Fibroblast of lung (primary cell): ENCODE measurements at regions not wholly inside any gene's neighbourhood (a gene's known extent, or its start where the extent isn't known, plus 50 kb on each side); places are given as distances from the start of the nearest gene placed in this dataset.

Experiments used
- EZH2 ChIP-seq: IDR thresholded peaks from 2 replicates; pipeline ENCODE4 v1.5.1; 2012; ENCODE audit warnings: low read length, control low read depth, mild to moderate bottlenecking; ENCODE audit errors: missing control alignments
- TF ChIP-seq, protein P1 (sequence below), 2 donors: IDR thresholded peaks in 1 of 2; conservative IDR thresholded peaks in 1 of 2; 1 replicate in 1 of 2; 2 replicates in 1 of 2; pipeline ENCODE4 v1.5.1; 2011 to 2012; ENCODE audit warnings: low read length in 2 of 2, control low read depth in 1 of 2, inconsistent platforms in 1 of 2, low read depth in 1 of 2, mild to moderate bottlenecking in 1 of 2

DNA sequence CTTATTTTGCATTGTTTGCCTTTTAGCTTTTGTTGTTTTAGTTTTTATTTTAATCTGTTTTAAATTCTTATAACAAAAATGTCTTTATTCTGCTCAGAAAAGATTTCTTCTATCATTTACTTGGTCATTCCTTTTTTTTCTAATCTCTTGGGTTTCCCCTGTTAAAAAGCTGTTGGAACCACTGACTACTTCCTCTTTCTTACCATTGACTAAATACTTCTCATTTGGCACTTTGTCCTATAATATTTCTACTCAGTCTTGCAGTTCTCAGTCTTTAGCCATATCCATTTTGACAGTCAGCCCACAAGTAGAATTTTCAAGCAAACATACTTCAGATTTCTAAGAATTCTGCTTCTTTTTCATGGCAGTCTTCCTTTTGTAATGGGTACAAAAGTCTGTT is 567.2 kb downstream of the SATB2 start:
- TF ChIP-seq, protein P1, sequence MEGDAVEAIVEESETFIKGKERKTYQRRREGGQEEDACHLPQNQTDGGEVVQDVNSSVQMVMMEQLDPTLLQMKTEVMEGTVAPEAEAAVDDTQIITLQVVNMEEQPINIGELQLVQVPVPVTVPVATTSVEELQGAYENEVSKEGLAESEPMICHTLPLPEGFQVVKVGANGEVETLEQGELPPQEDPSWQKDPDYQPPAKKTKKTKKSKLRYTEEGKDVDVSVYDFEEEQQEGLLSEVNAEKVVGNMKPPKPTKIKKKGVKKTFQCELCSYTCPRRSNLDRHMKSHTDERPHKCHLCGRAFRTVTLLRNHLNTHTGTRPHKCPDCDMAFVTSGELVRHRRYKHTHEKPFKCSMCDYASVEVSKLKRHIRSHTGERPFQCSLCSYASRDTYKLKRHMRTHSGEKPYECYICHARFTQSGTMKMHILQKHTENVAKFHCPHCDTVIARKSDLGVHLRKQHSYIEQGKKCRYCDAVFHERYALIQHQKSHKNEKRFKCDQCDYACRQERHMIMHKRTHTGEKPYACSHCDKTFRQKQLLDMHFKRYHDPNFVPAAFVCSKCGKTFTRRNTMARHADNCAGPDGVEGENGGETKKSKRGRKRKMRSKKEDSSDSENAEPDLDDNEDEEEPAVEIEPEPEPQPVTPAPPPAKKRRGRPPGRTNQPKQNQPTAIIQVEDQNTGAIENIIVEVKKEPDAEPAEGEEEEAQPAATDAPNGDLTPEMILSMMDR (conservative IDR thresholded peaks at IDR 0.05 in 1 of 2, IDR thresholded peaks at IDR 0.05 in 1 of 2; ENCODE audit: low read depth in 1 of 2, low read length in 2 of 2), result no peak
- TF ChIP-seq EZH2, result no peak
